PC-3 (cell line): ENCODE measurements at regions not wholly inside any gene's neighbourhood (a gene's known extent, or its start where the extent isn't known, plus 50 kb on each side); places are given as distances from the start of the nearest gene placed in this dataset.

ENCODE experiments used
- CTCF ChIP-seq: fragments of 300-600 bp; sonication (generic); conservative IDR thresholded peaks from 2 replicates; pipeline ENCODE4 v1.5.1; 2017; ENCODE audit warnings: antibody characterized with exemption, low read depth, mild to moderate bottlenecking, low read length
- EZH2 ChIP-seq: fragments of 300-600 bp; sonication (generic); IDR thresholded peaks from one replicate; pipeline ENCODE4 v1.6.1; 2017; ENCODE audit warnings: antibody characterized with exemption, mild to moderate bottlenecking, low read length; ENCODE audit not compliant: unreplicated experiment
- EZH2phosphoT487 ChIP-seq: fragments of 300-600 bp; sonication (generic); IDR thresholded peaks from 2 replicates; pipeline ENCODE4 v1.6.1; 2018; ENCODE audit warnings: mild to moderate bottlenecking, antibody characterized with exemption, low read length, borderline replicate concordance

GRCh38 chr4:8688041-8688907 lies 95.7 kb downstream of the CPZ start:
- TF ChIP-seq CTCF = peak; percentile 56
- no peak for TF ChIP-seq EZH2
- TF ChIP-seq EZH2phosphoT487 = no peak
